Motor neuron (in vitro differentiated cells): ENCODE measurements at regions not wholly inside any gene's neighbourhood (a gene's known extent, or its start where the extent isn't known, plus 50 kb on each side); places are given as distances from the start of the nearest gene placed in this dataset.

Source experiments
- ATAC-seq, 8 experiments: fragments of 200-7000 bp; cut with Tn5 transposase; replicated peaks in 6 of 8; 2 replicates each; pipeline ENCODE4 v1.8.0; 2021; ENCODE audit warnings: mild to moderate bottlenecking in 8 of 8, moderate library complexity in 8 of 8
- H3K27ac ChIP-seq, 2 donors: fragments of 250-450 bp; sonication (Bioruptor Pico); 2 replicates each; pipeline ENCODE4 v1.9.0; 2021; ENCODE audit warnings: antibody characterized with exemption in 2 of 2, mild to moderate bottlenecking in 2 of 2, moderate library complexity in 1 of 2
- H3K4me1 ChIP-seq, 2 donors: fragments of 250-450 bp; sonication (Bioruptor Pico); replicated peaks in 1 of 2; 2 replicates each; pipeline ENCODE4 v1.6.1; 2021; ENCODE audit warnings: antibody characterized with exemption in 2 of 2, mild to moderate bottlenecking in 2 of 2, moderate library complexity in 1 of 2
- H3K4me3 ChIP-seq, 5 donors: fragments of 250-450 bp; sonication (Bioruptor Pico); 2 replicates each; pipeline ENCODE4 v1.9.0; 2021; ENCODE audit warnings: antibody characterized with exemption in 5 of 5, mild to moderate bottlenecking in 5 of 5, moderate library complexity in 4 of 5
- WGBS, 10 experiments: fragments of 450-650 bp; shearing (Covaris generic); methylation state at CpG; one replicate each; pipeline ENCODE4 v1.0.0; 2022; 5-methylcytosine and 5-hydroxymethylcytosine counted together
- in situ Hi-C, 9 experiments: fragments of 400-800 bp; cut with MboI; loops; one replicate each; pipeline ENCODE4 v1.15.0; 2021; ENCODE audit warnings: low sequenced_read_pairs in 9 of 9, low pct_unique_long_range_greater_than_20kb in 2 of 9; ENCODE audit not compliant: unreplicated experiment in 9 of 9

- peaks cover 9 to 27% of the 10 kb centered on the region in 2 donors for H3K4me1 ChIP-seq
- in situ Hi-C loops = no loop called here
- H3K27ac ChIP-seq = no peak overlapping the region
- ATAC-seq = no peak
- no peak overlapping the region for H3K4me3 ChIP-seq
- 45 to 100% (median 91%) methylated on average over 2 to 5 of the region's 6 CpGs; no CpG with 5 or more reads in 4 of the 10 experiments for WGBS, 10 experiments
These were observed 325.3 kb downstream of the ZNF516 start for GRCh38 chr18:76169733-76170132.

- 7 to 100% (median 68%) methylated on average over 1 to 12 of the region's 12 CpGs for WGBS, 10 experiments
These were observed 327.0 kb downstream of the ZNF516 start for GRCh38 chr18:76167845-76168621.

GRCh38 chr18:76167410-76167809, 327.6 kb downstream of the ZNF516 start:
- H3K4me3 ChIP-seq = no peak overlapping the region
- no peak overlapping the region for H3K27ac ChIP-seq
- no peak for ATAC-seq
- in situ Hi-C loops = no loop called here
- WGBS, 10 experiments = 26 to 100% (median 90%) methylated on average over 1 to 6 of the region's 6 CpGs; no CpG with 5 or more reads in 5 of the 10 experiments
- H3K4me1 ChIP-seq = peaks cover 0 to 21% of the 10 kb centered on the region in 2 donors

More at GRCh38 chr18:76167845-76168621, 327.0 kb downstream of the ZNF516 start:
- H3K27ac ChIP-seq = no peak overlapping the region
- no peak for ATAC-seq
- in situ Hi-C loops = no loop called here
- H3K4me3 ChIP-seq = no peak overlapping the region
- H3K4me1 ChIP-seq = peaks cover 0 to 21% of the 10 kb centered on the region in 2 donors

- 60 to 100% (median 93%) methylated on average over 1 to 5 of the region's 7 CpGs; no CpG with 5 or more reads in 2 of the 10 experiments for WGBS, 10 experiments
- no peak for ATAC-seq
- peaks cover 0 to 3% of the 10 kb centered on the region in 2 donors for H3K4me1 ChIP-seq
- H3K27ac ChIP-seq = no peak overlapping the region
- in situ Hi-C loops = no loop called here
- H3K4me3 ChIP-seq = no peak overlapping the region
These were observed 332.2 kb downstream of the ZNF516 start for GRCh38 chr18:76162886-76163285.

- Histone ChIP-seq H3K27ac (no peak overlapping the region), H3K4me3 (no peak overlapping the region), H3K4me1 (no peaks in the 10 kb centered on the region)
- in situ Hi-C loops = no loop called here
- ATAC-seq = no peak
- WGBS, 10 experiments = 40 to 100% (median 100%) methylated on average over 1 of the region's 1 CpG; no CpG with 5 or more reads in 5 of the 10 experiments
These were observed 333.1 kb downstream of the ZNF516 start for GRCh38 chr18:76161983-76162382.

GRCh38 chr18:76153691-76154090, 341.4 kb downstream of the ZNF516 start:
- 26 to 92% (median 77%) methylated on average over 1 to 12 of the region's 17 CpGs for WGBS, 10 experiments
- H3K4me1 ChIP-seq = peaks cover 12 to 21% of the 10 kb centered on the region in 2 donors
- no peak overlapping the region for H3K4me3 ChIP-seq
- peak overlapping the region in 1 of 2 donors; percentile 71 for H3K27ac ChIP-seq
- peak in 5 of 8 experiments; percentile 37 to 97 (median 89) for ATAC-seq
- in situ Hi-C loops = no loop called here

- 40 to 100% (median 86%) methylated on average over 2 to 7 of the region's 7 CpGs for WGBS, 10 experiments
- no peak for ATAC-seq
- Histone ChIP-seq H3K4me3 (no peak overlapping the region), H3K4me1 (peaks cover 50 to 57% of the 10 kb centered on the region in 2 donors), H3K27ac (no peak overlapping the region)
- in situ Hi-C loops = no loop called here
These were observed 345.3 kb downstream of the ZNF516 start for GRCh38 chr18:76149734-76150133.

- in situ Hi-C loops = no loop called here
- Histone ChIP-seq H3K4me3 (no peak overlapping the region), H3K27ac (no peak overlapping the region), H3K4me1 (peaks cover 51 to 57% of the 10 kb centered on the region in 2 donors)
- ATAC-seq = no peak
- 14 to 98% (median 88%) methylated on average over 1 to 4 of the region's 4 CpGs for WGBS, 10 experiments
These were observed 345.8 kb downstream of the ZNF516 start for GRCh38 chr18:76149284-76149683.

GRCh38 chr18:76145521-76146376, 349.3 kb downstream of the ZNF516 start:
- in situ Hi-C loops = no loop called here

GRCh38 chr18:76144844-76145243, 350.2 kb downstream of the ZNF516 start:
- H3K27ac ChIP-seq = peak overlapping the region; percentile 83 to 86
- WGBS, 10 experiments = 0 to 66% (median 27%) methylated on average over 1 to 14 of the region's 18 CpGs; no CpG with 5 or more reads in 3 of the 10 experiments
- ATAC-seq = peak in 3 of 8 experiments; percentile 2 to 29 (median 23)
- peaks cover 44 to 55% of the 10 kb centered on the region in 2 donors for H3K4me1 ChIP-seq
- no peak overlapping the region for H3K4me3 ChIP-seq
- in situ Hi-C loops = no loop called here

More at GRCh38 chr18:76145521-76146376, 349.3 kb downstream of the ZNF516 start:
- H3K4me3 ChIP-seq = peak overlapping the region in 2 of 5 donors; percentile 5 to 11
- 0 to 58% (median 33%) methylated on average over 2 to 18 of the region's 23 CpGs; no CpG with 5 or more reads in 3 of the 10 experiments for WGBS, 10 experiments
- peak in 5 of 8 experiments; percentile 91 to 94 (median 92) for ATAC-seq
- H3K27ac ChIP-seq = peak overlapping the region; percentile 83 to 89
- H3K4me1 ChIP-seq = peaks cover 44 to 55% of the 10 kb centered on the region in 2 donors

- ATAC-seq = no peak
- Histone ChIP-seq H3K4me1 (peaks cover 32 to 47% of the 10 kb centered on the region in 2 donors), H3K4me3 (no peak overlapping the region), H3K27ac (no peak overlapping the region)
- WGBS, 10 experiments = 20 to 100% (median 80%) methylated on average over 1 to 2 of the region's 2 CpGs; no CpG with 5 or more reads in 3 of the 10 experiments
- in situ Hi-C loops = no loop called here
These were observed 352.4 kb downstream of the ZNF516 start for GRCh38 chr18:76142611-76143010.

- Histone ChIP-seq H3K27ac (no peak overlapping the region), H3K4me3 (no peak overlapping the region), H3K4me1 (peaks cover 13 to 46% of the 10 kb centered on the region in 2 donors)
- ATAC-seq = no peak
- in situ Hi-C loops = no loop called here
- 14 to 100% methylated on average over 1 of the region's 1 CpG; no CpG with 5 or more reads in 8 of the 10 experiments for WGBS, 10 experiments
These were observed 355.2 kb downstream of the ZNF516 start for GRCh38 chr18:76139844-76140243.

- Histone ChIP-seq H3K27ac (peak overlapping the region in 1 of 2 donors; percentile 44), H3K4me1 (peaks cover 8 to 28% of the 10 kb centered on the region in 2 donors), H3K4me3 (no peak overlapping the region)
- peak in 4 of 8 experiments; percentile 13 to 66 (median 54) for ATAC-seq
- 33 to 100% (median 72%) methylated on average over 1 to 6 of the region's 6 CpGs; no CpG with 5 or more reads in 1 of the 10 experiments for WGBS, 10 experiments
- in situ Hi-C loops = no loop called here
These were observed 357.8 kb downstream of the ZNF516 start for GRCh38 chr18:76137216-76137615.
